SKM-1 (cell line): ENCODE measurements at regions not wholly inside any gene's neighbourhood (a gene's known extent, or its start where the extent isn't known, plus 50 kb on each side); places are given as distances from the start of the nearest gene placed in this dataset.

ENCODE experiments used
- DNase-seq: peaks from one replicate; lab custom pipeline; 2025; ENCODE audit not compliant: unreplicated experiment; lab: John Stamatoyannopoulos, UW

DNA sequence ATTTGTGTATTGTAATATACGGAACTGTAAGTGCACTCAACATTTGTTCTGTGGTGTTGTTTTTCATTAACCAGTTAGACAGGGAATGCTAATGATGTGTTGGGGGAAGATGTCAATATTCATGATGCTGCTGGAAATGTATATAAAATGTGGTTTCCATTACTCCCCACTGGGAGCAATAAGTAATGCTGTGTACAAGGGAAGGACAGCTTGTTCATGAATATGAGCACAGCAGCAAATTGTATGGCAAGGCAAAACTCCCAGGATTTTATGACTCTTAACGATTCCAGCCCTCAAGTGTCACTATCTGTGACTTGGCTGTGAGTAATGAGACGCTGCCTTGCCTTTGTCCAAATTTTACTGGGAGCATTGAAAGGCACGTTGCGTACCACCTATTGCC is 312.4 kb upstream of the DDX18 start:
- no peak for DNase-seq

DNA sequence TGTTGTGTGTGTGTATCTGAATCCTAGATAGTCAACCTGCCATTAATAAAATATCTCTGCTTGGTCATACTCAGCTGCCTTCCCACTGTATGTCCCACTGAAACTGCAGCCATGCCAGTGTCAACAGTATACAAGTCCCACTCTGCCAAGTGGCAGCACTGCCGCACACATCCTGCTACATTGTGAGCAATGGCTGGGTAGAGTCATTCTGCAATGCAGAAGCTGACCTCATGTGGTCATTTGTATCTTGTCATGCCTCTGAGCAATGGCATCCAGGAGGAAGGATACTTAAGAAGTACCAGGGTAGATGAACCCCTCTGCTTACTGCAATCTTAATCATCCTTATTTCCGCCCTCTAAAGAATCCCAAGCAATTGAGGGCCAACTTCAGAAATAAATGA is 302.2 kb upstream of the DDX18 start:
- DNase-seq: no peak

DNA sequence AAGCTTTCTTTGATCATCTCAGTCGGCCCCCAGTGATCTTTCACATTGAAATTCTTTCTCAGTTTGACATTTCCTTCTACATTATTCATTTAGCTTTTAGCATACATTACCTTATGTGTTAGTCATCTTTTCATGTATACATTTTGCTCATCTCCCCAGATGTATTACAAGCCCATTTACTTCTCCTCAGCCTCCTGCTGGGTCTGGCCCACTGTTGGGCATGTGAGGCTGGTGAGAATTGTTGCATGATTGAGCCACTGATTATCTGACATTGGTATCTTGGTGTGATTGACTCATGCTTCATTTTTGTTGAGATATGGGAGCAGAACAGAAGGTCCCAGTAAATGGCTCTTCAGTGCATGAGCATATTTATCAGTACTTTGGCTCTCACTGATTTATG is 300.1 kb upstream of the DDX18 start:
- DNase-seq: no peak

DNA sequence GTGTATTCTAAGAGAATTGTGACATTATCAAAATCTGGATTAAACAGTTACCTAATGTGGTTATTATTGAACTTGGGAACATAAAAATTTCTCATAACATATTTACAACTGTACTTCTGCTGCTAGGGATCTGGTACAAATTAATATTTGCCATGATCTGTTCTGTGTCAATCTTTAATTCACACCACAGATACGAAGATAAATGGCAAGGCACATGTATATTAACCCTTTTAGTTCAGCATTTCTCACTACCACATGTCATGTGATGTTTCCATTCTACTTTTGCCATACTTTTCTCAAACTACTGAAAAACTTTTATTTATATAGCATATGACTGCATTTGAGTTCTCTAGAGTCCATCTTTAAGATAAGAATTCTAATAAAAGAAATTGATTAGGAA is 295.3 kb upstream of the DDX18 start:
- DNase-seq: no peak

DNA sequence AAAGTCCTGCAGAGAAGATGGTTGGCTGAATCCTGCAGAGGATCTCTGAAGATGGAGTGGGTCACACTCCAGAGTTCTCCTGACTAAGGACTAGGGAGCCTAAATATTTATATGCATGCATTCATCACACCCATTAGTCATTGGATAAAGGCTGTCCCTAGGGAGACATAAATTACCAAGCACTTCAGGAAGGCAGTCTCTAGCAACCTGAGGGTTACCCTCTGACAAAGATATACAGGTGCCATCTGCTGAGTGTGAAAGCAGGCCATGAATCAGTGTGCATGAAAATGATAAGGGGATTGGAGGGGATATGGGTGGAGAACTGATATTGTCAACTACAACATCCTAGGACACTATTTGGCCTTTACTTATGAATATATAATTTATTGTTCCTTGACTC is 294.8 kb upstream of the DDX18 start:
- DNase-seq: no peak

DNA sequence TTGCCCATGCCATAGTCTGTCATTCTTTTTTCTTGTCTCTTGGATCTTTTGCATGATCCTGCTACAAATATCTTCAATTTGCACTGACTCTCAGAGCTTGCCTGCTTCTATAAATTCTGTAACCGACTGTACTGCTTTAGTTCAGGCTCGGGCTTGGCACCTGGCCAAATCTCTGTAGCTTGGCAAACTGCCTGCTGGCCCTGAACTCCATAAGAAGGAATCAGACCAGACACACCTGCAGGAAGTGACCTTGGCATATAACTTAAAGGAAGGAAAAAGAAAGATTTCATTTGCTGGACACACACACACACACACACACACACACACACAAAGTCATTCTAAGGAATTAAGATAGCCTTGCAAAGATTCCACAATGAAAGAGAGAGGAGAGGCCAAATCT is 291.2 kb upstream of the DDX18 start:
- no peak for DNase-seq

DNA sequence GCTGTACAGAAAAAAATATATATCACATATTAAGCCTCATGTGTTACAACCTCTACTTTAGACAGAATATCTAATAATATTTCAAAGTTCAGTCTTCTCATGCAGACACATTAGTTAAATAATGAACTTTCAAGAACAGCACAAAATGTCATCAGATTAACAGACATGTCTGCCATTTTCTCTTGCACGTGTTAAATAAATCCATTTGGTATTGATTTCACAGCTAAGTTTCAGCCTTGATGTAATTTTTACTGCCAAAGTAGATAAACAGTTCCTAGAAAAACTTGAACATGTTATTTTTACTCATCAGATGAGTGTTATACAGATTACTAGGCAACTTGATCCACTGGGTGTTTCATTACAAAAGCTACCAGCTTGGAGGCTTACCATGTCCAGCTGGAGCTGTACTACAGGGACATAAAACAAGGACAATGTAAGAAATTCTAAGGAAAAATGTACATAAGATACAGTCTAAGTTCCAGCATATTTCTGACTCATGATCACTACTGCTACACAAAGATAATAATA is 290.7 kb upstream of the DDX18 start:
- DNase-seq: no peak

DNA sequence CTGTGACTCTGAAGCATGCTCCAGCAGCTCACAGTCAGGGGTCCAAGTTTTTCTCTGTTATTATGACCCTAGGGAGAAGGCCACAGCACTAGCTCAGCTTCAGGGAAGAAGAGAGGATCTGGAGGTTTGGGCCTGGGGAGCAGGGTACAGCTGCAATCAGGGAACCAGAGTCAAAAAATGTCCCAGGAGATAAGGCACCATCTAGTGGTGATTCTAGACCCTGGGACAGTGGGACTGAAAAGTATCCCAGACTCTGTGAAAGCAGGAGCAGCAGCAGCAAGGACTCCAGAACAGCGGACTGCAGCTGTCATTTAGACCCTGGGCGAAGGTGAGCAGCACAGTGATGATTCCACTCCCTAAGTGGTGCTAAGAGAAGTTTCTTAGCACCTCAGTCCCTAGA is 278.4 kb upstream of the DDX18 start:
- DNase-seq: no peak

DNA sequence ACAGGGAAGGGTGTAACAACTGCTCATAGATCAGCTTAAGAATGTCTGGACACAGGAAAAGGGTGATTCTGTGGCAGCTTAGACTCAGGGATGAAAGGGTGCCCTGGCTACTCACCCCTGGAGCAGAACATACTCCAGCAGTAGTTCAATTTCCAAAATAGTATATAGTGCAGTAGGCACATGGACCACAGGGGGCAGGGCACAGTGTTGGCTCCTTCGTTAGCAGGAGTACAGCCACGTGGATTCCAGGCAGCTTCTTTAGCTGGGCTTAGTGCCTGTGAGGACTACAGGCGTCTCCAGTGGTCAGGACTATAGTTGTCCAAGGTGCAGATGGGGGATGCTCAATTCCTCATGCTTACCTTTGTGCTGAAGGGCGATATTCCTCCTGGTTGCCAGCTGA is 277.5 kb upstream of the DDX18 start:
- DNase-seq: no peak

DNA sequence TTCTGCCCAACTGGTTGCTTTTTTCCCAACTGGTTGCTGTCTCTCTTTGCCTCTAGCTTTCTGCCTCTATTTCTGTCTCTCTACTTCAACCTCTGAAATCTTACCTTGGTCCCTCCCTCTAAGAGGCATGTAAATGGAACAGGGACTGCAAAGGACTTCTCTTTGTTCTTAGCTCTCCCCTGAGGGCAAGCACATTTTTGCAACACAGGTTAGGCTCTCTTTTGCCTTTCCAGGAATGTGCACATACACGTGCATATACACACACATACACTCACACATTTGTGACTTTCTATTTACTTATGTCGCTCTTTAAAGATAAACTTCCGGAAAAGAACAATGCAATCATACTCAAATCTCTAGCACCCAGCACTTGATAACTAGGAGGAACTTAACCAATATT is 262.6 kb upstream of the DDX18 start:
- DNase-seq: no peak

DNA sequence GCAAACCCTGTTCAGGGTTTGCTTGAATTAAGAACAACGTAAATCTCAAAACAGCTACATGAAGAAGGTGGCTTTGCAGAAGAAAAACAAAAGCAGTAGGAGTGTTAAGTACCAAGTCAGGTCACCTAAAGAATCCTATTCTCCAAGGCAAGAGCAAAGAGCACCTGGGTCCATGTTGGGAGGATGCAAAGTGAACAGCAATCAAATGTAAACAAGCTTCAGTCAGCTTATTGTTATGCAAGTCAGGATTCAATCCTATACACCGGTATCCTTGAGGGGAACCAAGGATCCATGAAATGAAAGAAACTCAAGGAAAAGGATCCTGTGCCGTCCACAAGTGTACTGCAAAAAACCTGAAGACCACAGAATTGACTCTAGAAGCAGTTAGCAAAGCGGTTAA is 261.0 kb upstream of the DDX18 start:
- no peak for DNase-seq

DNA sequence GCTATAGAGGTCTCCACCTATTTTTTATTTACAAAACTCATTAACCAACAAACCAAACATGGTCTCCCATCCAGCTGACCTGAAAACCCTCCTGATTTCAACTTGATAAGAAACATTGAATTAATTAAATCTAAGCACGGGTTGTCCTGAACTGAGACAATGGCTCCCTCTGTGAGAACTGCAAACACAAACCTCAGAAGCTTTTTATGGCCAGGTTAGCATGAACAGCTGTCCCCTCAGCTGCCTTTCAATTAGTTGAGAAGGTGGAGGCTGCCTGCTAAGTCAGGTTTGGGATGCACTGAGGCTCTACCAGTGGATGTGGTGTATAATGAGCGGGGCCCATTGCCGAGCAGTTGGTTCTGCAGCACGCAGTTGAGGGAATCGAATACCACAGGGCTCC is 258.5 kb upstream of the DDX18 start:
- DNase-seq: no peak

DNA sequence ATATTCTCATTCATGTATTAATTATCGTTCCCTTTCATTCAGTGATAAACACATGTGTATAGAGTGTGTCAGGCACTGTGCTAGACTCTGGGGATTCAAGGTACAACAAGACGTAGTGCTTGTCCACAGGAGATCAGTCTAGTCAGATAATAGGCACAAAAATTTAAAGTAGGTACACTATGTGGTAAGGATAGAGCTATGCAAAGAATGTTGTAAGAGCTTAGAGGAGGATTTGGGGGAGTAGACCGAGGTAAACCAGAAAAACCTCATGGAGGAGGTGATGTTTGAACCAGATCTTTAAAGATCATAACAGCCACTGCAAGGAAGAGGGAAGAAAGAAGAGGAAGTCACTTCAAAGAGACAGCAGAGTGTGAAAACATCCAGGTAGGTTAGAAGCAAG is 256.9 kb upstream of the DDX18 start:
- DNase-seq: no peak

DNA sequence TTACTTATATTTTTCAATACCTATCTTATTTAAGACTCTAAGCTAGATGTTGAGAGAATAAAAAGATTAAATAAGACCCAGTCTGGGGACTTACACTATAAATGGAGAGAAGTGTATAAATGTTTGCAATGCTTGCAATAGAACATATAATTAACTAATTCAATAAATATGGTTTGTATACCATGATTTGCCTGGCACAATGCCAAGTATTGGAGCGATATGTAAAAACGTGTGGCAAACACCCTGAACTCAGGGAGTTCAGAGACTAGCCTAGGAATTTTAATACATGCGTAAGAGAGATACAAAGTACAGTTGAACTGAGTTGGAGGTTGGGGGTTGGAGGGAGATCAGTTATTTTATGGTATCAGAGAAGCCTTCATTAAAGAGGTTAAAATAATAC is 251.8 kb upstream of the DDX18 start:
- no peak for DNase-seq

DNA sequence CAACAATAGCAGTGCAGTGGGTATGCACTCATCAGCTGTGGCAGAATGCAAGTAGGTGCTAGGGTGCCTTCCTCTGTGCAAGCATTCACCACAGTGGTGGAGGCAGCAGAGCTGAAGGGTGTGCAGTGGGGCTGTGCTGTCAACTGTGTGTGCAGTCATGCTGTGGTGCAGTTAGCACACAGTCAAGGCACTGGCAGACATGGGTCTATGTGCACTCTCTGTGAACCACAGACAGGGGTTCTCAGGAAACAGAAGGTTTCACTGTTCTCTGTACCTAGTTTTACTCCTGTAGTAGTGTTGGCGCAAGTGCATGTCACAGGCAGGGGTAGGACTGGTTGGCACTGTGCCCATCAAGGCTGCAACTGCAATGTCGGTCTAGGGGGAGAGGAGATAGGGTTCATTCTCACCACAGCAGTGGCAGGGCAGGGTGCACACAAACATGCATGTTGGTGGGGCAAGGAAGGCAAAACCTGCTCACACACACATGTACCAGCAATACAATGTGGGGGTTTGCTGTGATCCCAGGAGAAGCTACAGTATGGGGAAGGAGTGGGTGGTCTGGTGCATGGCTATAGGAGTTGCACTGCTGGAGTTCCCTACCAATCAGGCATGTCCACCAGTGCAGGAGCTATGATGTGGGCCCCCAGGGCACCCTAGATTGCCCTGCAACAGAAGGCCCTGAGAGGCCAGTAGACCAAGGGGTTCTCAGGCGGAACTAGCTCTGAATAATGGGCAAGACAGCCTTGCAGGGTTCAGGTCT is 242.7 kb upstream of the DDX18 start:
- DNase-seq: no peak

DNA sequence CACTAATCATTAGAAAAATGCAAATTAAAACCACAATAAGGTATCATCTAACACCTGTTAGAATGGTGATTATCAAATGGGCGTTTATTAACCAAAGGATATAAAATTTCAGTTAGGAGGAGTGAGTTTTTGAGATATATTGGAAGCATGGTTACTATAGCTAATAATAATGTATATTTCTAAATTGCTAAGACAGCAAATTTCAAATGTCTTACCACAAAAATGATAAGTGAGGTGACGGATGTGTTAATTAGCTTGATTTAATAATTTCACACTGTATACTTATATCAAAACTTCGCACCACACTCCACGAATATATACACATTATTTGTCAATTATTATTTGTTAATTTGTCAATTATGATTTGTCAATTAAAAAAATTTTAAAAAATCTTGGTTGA is 227.2 kb upstream of the DDX18 start:
- DNase-seq: no peak

DNA sequence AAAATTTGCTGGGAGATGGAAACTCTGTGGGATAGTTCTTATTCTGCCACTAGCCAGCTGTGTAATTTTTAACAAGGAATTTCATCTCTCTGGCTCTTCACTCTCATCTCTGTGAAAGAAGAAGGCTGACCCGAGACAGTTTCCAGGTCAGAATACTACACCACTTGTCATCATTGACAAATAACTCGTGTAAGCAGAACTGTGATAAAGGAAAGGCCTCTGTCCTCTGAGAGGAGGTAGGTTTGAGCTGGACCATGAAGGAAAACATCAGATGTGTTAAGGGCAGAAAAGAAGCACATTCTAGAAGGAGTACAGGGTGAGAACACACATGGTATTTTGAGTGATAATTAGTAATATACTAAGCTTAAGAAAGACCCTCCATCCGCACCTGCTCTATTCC is 211.4 kb upstream of the DDX18 start:
- DNase-seq: no peak

DNA sequence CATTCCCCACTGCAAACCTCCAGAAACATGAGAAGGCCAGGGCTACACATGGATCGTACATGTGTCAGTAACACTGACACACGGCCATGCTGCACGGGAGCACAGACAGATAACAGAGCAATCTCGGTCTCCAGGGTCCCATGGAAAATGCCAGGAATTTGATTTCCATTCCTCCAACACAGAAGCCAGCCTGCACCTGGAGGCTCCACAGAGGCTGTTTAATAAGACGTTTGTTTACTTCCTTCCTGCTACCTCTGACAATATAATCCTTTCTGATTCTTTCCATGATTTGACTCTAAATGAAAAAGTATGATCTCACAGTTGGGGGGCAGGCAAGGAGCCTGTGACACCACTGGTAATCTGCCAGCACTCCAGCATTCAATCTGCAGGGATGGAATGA is 210.9 kb upstream of the DDX18 start:
- no peak for DNase-seq

DNA sequence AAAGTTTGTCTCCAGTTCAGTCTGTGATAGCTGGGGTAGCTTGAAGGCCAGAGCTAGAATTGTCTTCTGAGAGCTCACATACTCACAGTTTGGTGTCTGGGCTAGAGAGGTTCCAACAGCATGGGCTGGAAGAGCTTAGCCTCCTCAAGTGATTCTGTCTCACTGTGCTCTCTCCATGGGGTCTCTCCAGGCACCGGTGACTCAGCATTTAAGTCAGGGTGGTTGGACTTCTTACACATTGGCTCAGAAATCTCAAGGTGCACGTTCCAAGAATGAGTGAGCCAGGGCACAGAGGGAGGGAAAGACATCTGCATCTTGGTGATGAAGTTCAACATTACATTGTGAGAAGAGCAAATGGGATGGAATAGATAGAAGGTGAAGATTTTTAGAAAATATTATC is 207.3 kb upstream of the DDX18 start:
- DNase-seq: no peak

DNA sequence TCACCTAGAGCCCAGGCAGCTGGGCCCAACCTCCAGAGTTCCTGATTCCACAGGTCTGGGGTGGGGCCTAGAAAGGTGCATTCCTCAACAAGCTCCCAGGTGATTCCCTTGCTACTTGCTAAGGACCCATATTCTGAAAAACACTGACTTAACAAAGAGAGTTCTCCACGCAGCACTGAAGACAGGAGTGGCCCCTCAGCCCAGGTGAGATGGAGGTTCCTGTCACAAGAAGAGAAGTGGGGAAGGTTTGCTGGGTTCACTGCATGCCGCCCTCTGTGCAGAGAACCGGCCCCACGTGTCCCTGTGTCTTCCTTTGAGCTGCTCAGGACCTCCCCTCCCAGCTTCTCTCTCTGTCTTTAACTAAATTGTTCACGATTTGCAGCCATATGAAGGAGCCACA is 201.4 kb upstream of the DDX18 start:
- DNase-seq: no peak

DNA sequence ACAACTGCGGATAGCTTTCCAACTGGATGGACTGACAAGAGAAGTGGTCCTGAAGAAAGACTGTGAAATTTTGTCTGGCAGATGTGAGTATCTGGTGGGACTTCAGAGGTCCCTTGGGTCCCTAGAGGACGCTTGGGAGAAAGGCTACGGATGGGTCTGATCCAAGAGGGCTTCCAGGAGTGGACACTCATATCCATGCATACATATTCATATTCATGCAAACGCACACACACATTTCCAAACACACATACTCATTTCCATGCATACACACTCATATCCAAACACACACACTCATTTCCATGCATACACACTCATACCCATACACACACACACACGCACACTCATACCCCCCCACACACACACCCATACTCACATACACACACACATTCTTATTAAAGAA is 200.2 kb upstream of the DDX18 start:
- no peak for DNase-seq

DNA sequence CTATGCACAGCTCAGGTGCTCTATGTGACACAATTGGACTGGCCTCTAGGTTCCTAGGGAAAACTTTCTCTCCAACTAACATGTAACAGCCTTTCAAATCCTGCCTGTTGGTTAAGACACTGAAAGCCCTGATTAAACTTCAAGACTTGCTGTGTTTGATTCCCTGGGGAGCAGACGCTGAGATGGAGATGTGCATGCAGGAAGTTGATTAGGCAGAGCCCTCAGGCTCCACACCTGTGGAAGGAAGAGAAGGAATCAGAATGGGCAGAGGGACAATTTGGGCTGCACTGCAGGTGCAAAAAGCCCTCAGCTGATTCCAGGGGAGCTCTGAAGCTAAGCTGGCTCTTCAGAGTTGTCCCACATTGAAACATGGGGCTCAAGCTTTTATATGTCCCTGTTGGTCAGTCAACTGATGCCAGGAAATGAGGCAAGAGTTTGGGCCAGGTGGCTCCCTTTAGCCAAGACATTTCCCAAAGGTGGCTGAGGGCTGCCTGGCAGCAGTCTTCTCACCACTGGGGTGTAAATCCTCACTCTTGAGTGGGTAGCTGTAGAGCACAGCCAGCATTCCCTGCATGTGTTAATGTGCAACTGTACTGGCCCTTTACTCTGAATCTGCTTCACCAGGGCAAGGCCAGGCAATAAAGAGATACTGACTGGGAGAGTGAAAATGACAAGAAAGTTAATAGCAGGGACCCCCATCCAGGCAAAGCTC is 199.5 kb upstream of the DDX18 start:
- DNase-seq: no peak

DNA sequence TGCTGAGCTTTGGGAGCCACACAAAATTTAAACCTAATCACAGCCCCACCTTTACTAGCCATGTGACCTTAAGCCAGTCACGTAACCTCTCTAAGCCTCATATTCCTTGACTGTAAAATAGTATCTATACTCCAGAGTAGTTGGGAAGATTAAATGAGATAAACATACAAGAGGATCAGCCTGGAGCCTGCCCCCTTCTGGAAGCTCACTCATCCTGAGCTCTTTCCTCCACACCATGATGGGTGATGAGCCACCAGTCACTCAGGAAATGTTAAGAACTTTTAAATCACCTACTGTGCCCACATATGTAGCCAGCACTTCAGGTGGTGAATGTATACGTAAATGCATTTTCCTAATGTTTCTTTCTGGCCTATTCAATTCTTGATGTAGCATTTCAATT is 195.9 kb upstream of the DDX18 start:
- DNase-seq: no peak
